SU-DHL-6 (cell line): ENCODE measurements at regions not wholly inside any gene's neighbourhood (a gene's known extent, or its start where the extent isn't known, plus 50 kb on each side); places are given as distances from the start of the nearest gene placed in this dataset.

Experiments used
- CTCF ChIP-seq: fragments of 200-600 bp; sonication (generic); IDR thresholded peaks from one replicate; pipeline ENCODE4 v1.5.1; 2017; ENCODE audit warnings: antibody characterized with exemption, mild to moderate bottlenecking, low read length, moderate library complexity; ENCODE audit not compliant: insufficient read depth, poor library complexity, severe bottlenecking
- EZH2phosphoT487 ChIP-seq: fragments of 200-600 bp; sonication (generic), shearing (Covaris generic); conservative IDR thresholded peaks from 2 replicates; pipeline ENCODE4 v1.6.1; 2018; ENCODE audit warnings: mild to moderate bottlenecking, antibody characterized with exemption, low read length, moderate library complexity, mixed read lengths

GRCh38 chr13:56563663-56564062 is 577.1 kb upstream of the PRR20A start:
- no peak for TF ChIP-seq EZH2phosphoT487
- TF ChIP-seq CTCF: no peak
